SU-DHL-6 (cell line): ENCODE measurements at regions not wholly inside any gene's neighbourhood (a gene's known extent, or its start where the extent isn't known, plus 50 kb on each side); places are given as distances from the start of the nearest gene placed in this dataset.

Experiments
- CTCF ChIP-seq: fragments of 200-600 bp; sonication (generic); IDR thresholded peaks from one replicate; pipeline ENCODE4 v1.5.1; 2017; ENCODE audit warnings: antibody characterized with exemption, mild to moderate bottlenecking, low read length, moderate library complexity; ENCODE audit not compliant: insufficient read depth, poor library complexity, severe bottlenecking
- EZH2phosphoT487 ChIP-seq: fragments of 200-600 bp; sonication (generic), shearing (Covaris generic); conservative IDR thresholded peaks from 2 replicates; pipeline ENCODE4 v1.6.1; 2018; ENCODE audit warnings: mild to moderate bottlenecking, antibody characterized with exemption, low read length, moderate library complexity, mixed read lengths

DNA sequence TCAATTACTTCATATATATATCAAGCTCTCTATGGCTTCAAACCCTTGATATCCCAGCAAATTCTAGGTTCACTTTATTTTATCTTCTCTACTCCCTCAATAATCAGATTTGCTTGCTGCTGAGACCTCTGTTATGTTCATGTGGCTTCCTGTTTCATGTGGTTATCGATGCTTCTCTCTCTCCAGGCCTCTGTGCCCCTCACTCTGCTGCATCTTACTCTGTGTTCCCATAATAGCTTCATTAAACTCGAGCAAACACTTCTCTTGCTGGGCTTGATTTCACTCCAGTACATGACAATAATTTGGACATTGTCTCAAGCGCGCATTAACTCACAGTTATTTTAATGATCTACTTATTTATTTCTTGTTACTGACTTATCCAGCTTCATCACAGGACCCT, 798.8 kb downstream of the CDH9 start:
- no peak for TF ChIP-seq CTCF
- no peak for TF ChIP-seq EZH2phosphoT487
